Esophagus squamous epithelium (tissue), 4 donors: ENCODE measurements at regions not wholly inside any gene's neighbourhood (a gene's known extent, or its start where the extent isn't known, plus 50 kb on each side); places are given as distances from the start of the nearest gene placed in this dataset.

ENCODE experiments used
- CTCF ChIP-seq, 6 experiments: fragments of 450-650 bp in 4 of 6; fragments of 200-600 bp in 2 of 6; sonication (generic) in 2 of 6; IDR thresholded peaks; one replicate each; pipeline ENCODE4 v1.5.1; 2016 to 2019; ENCODE audit warnings: antibody characterized with exemption in 6 of 6, mild to moderate bottlenecking in 4 of 6, moderate library complexity in 4 of 6
- POLR2A ChIP-seq, 4 donors: fragments of 450-650 bp; IDR thresholded peaks; one replicate each; pipeline ENCODE4 v1.6.1; 2017; ENCODE audit warnings: antibody characterized with exemption in 4 of 4, mild to moderate bottlenecking in 4 of 4, moderate library complexity in 3 of 4

GRCh38 chr3:59320080-59320479 is 270.3 kb upstream of the CFAP20DC start:
- TF ChIP-seq CTCF (IDR thresholded peaks at IDR 0.05): no peak
- TF ChIP-seq POLR2A (IDR thresholded peaks at IDR 0.05): no peak
